WTC11 (cell line): ENCODE measurements at regions not wholly inside any gene's neighbourhood (a gene's known extent, or its start where the extent isn't known, plus 50 kb on each side); places are given as distances from the start of the nearest gene placed in this dataset.

Experiments used
- ATAC-seq: fragments of 200-7000 bp; cut with Tn5 transposase; 2 replicates; pipeline ENCODE4 v1.10.0; 2021; ENCODE audit warnings: mild to moderate bottlenecking, moderate library complexity
- CTCF ChIA-PET: fragments of 300-600 bp; sonication (Branson Sonifier 250); formaldehyde crosslinking; loops from one replicate; lab custom pipeline; 2021; ENCODE audit warnings: antibody characterized with exemption; lab: Charles Lee
- POLR2A ChIA-PET: fragments of 350-600 bp; sonication (Branson Sonifier 250); formaldehyde crosslinking; loops from one replicate; lab custom pipeline; 2021; ENCODE audit warnings: antibody characterized with exemption; lab: Charles Lee
- DNase-seq: peaks from one replicate; pipeline ENCODE4 v3.0.0; 2021; ENCODE audit warnings: low spot score
- H3K27ac Mint-ChIP-seq: 2 replicates; pipeline ENCODE4 v1.8.0; 2021; ENCODE audit warnings: mixed read lengths
- H3K27me3 Mint-ChIP-seq: 2 replicates; pipeline ENCODE4 v1.8.0; 2021; ENCODE audit warnings: low read depth, mild to moderate bottlenecking, moderate library complexity, mixed read lengths
- H3K36me3 Mint-ChIP-seq: 2 replicates; pipeline ENCODE4 v1.8.0; 2021; ENCODE audit warnings: mixed read lengths
- H3K4me1 Mint-ChIP-seq: 2 replicates; pipeline ENCODE4 v1.8.0; 2022; ENCODE audit warnings: mixed read lengths
- H3K4me3 Mint-ChIP-seq: 2 replicates; pipeline ENCODE4 v1.8.0; 2021; ENCODE audit warnings: mild to moderate bottlenecking, moderate library complexity, mixed read lengths
- H3K9me3 Mint-ChIP-seq: 2 replicates; pipeline ENCODE4 v1.8.0; 2021; ENCODE audit warnings: mixed read lengths
- ATF1 ChIP-seq: sonication (generic); formaldehyde crosslinking; IDR thresholded peaks from 2 replicates; pipeline ENCODE4 v1.8.1; 2023; ENCODE audit warnings: mild to moderate bottlenecking, moderate library complexity, missing genetic modification reagents
- EMX1 ChIP-seq: fragments of 250-450 bp; sonication (Bioruptor Pico); IDR thresholded peaks from 2 replicates; pipeline ENCODE4 v1.8.0; 2021; ENCODE audit warnings: mild to moderate bottlenecking
- ESRRA ChIP-seq: sonication (generic); formaldehyde crosslinking; IDR thresholded peaks from 2 replicates; pipeline ENCODE4 v1.8.1; 2022; ENCODE audit warnings: mild to moderate bottlenecking, missing genetic modification reagents, borderline replicate concordance
- IRF2 ChIP-seq: sonication (generic); formaldehyde crosslinking; IDR thresholded peaks from 2 replicates; pipeline ENCODE4 v1.8.0; 2022; ENCODE audit warnings: low read depth, missing genetic modification reagents, borderline replicate concordance
- NFATC4 ChIP-seq: fragments of 250-450 bp; sonication (Bioruptor Pico); IDR thresholded peaks from 2 replicates; pipeline ENCODE4 v1.9.0; 2021; ENCODE audit warnings: mild to moderate bottlenecking
- SOX15 ChIP-seq: fragments of 250-450 bp; sonication (Bioruptor Pico); IDR thresholded peaks from 2 replicates; pipeline ENCODE4 v1.9.0; 2021; ENCODE audit warnings: mild to moderate bottlenecking
- ZBTB21 ChIP-seq: sonication (generic); formaldehyde crosslinking; IDR thresholded peaks from 2 replicates; pipeline ENCODE4 v1.8.1; 2023; ENCODE audit warnings: mild to moderate bottlenecking, missing genetic modification reagents, borderline replicate concordance
- ZNF219 ChIP-seq: sonication (generic); formaldehyde crosslinking; IDR thresholded peaks from 2 replicates; pipeline ENCODE4 v1.8.0; 2023; ENCODE audit warnings: missing genetic modification reagents, mild to moderate bottlenecking, borderline replicate concordance
- ZNF423 ChIP-seq: fragments of 250-450 bp; sonication (Bioruptor Pico); IDR thresholded peaks from 2 replicates; pipeline ENCODE4 v2.1.2; 2022; ENCODE audit warnings: mild to moderate bottlenecking, moderate library complexity
- TF ChIP-seq, protein P1 (sequence below): sonication (generic); formaldehyde crosslinking; IDR thresholded peaks from 2 replicates; pipeline ENCODE4 v1.8.1; 2023; ENCODE audit warnings: mild to moderate bottlenecking, missing genetic modification reagents
- TF ChIP-seq, protein P2 (sequence below): sonication (generic); formaldehyde crosslinking; IDR thresholded peaks from 2 replicates; pipeline ENCODE4 v1.8.0; 2022; ENCODE audit warnings: mild to moderate bottlenecking, missing genetic modification reagents
- TF ChIP-seq, protein P3 (sequence below): fragments of 250-450 bp; sonication (Bioruptor Pico); IDR thresholded peaks from 2 replicates; pipeline ENCODE4 v1.9.0; 2021; ENCODE audit warnings: moderate library complexity, mild to moderate bottlenecking, inconsistent platforms, borderline replicate concordance
- TF ChIP-seq, protein P4 (sequence below): sonication (generic); formaldehyde crosslinking; IDR thresholded peaks from 2 replicates; pipeline ENCODE4 v1.8.1; 2023; ENCODE audit warnings: mild to moderate bottlenecking, missing genetic modification reagents, moderate library complexity
- TF ChIP-seq, protein P5 (sequence below): sonication (generic); formaldehyde crosslinking; IDR thresholded peaks from 2 replicates; pipeline ENCODE4 v1.8.0; 2023; ENCODE audit warnings: mild to moderate bottlenecking, missing genetic modification reagents
- TF ChIP-seq, protein P6 (sequence below): sonication (generic); formaldehyde crosslinking; IDR thresholded peaks from 2 replicates; pipeline ENCODE4 v1.8.1; 2023; ENCODE audit warnings: mild to moderate bottlenecking, missing genetic modification reagents, moderate library complexity
- TF ChIP-seq, protein P7 (sequence below): fragments of 200-600 bp; IDR thresholded peaks from 2 replicates; pipeline ENCODE4 v1.8.0; 2022; ENCODE audit warnings: antibody characterized with exemption

DNA sequence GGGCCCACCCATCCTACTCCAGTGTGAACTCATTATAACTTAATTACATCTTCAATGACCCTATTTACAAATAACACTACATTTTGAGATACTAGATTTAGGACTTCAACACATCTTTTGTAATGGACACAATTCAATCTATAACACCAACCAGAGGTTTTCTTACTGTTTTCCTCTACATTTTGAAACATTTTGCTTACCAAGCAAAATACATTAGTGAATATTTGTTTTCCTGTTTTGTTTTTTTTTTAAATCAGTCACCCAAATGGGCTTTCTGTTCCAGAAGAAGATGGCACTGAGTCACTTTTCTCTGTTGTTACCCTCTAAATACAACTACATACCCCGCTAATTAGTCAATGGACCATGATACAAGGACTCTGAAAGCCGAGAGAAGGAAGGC is 69.2 kb upstream of the PRNP start:
- H3K9me3 Mint-ChIP-seq: peaks cover 10% of the 10 kb centered on the region
- H3K4me1 Mint-ChIP-seq: peaks cover 5% of the 10 kb centered on the region; the same call in 1 of the 2 replicates
- H3K27me3 Mint-ChIP-seq: no peaks in the 10 kb centered on the region; the same call in 1 of the 2 replicates
- TF ChIP-seq, protein P1, sequence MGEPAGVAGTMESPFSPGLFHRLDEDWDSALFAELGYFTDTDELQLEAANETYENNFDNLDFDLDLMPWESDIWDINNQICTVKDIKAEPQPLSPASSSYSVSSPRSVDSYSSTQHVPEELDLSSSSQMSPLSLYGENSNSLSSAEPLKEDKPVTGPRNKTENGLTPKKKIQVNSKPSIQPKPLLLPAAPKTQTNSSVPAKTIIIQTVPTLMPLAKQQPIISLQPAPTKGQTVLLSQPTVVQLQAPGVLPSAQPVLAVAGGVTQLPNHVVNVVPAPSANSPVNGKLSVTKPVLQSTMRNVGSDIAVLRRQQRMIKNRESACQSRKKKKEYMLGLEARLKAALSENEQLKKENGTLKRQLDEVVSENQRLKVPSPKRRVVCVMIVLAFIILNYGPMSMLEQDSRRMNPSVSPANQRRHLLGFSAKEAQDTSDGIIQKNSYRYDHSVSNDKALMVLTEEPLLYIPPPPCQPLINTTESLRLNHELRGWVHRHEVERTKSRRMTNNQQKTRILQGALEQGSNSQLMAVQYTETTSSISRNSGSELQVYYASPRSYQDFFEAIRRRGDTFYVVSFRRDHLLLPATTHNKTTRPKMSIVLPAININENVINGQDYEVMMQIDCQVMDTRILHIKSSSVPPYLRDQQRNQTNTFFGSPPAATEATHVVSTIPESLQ (CRISPR knock-in tag): no peak
- TF ChIP-seq, protein P2, sequence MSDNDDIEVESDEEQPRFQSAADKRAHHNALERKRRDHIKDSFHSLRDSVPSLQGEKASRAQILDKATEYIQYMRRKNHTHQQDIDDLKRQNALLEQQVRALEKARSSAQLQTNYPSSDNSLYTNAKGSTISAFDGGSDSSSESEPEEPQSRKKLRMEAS (CRISPR knock-in tag): no peak
- TF ChIP-seq EMX1: no peak
- TF ChIP-seq ESRRA (CRISPR knock-in tag): no peak
- TF ChIP-seq IRF2 (CRISPR knock-in tag): no peak
- TF ChIP-seq, protein P3, sequence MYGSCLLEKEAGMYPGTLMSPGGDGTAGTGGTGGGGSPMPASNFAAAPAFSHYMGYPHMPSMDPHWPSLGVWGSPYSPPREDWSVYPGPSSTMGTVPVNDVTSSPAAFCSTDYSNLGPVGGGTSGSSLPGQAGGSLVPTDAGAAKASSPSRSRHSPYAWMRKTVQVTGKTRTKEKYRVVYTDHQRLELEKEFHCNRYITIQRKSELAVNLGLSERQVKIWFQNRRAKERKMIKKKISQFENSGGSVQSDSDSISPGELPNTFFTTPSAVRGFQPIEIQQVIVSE (CRISPR knock-in tag): no peak
- TF ChIP-seq ATF1 (CRISPR knock-in tag): no peak
- TF ChIP-seq, protein P4, sequence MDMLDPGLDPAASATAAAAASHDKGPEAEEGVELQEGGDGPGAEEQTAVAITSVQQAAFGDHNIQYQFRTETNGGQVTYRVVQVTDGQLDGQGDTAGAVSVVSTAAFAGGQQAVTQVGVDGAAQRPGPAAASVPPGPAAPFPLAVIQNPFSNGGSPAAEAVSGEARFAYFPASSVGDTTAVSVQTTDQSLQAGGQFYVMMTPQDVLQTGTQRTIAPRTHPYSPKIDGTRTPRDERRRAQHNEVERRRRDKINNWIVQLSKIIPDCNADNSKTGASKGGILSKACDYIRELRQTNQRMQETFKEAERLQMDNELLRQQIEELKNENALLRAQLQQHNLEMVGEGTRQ (CRISPR knock-in tag): no peak
- TF ChIP-seq ZNF219 (CRISPR knock-in tag): no peak
- TF ChIP-seq NFATC4 (CRISPR knock-in tag): no peak
- TF ChIP-seq SOX15: no peak
- TF ChIP-seq ZNF423 (CRISPR knock-in tag): no peak
- TF ChIP-seq, protein P5, sequence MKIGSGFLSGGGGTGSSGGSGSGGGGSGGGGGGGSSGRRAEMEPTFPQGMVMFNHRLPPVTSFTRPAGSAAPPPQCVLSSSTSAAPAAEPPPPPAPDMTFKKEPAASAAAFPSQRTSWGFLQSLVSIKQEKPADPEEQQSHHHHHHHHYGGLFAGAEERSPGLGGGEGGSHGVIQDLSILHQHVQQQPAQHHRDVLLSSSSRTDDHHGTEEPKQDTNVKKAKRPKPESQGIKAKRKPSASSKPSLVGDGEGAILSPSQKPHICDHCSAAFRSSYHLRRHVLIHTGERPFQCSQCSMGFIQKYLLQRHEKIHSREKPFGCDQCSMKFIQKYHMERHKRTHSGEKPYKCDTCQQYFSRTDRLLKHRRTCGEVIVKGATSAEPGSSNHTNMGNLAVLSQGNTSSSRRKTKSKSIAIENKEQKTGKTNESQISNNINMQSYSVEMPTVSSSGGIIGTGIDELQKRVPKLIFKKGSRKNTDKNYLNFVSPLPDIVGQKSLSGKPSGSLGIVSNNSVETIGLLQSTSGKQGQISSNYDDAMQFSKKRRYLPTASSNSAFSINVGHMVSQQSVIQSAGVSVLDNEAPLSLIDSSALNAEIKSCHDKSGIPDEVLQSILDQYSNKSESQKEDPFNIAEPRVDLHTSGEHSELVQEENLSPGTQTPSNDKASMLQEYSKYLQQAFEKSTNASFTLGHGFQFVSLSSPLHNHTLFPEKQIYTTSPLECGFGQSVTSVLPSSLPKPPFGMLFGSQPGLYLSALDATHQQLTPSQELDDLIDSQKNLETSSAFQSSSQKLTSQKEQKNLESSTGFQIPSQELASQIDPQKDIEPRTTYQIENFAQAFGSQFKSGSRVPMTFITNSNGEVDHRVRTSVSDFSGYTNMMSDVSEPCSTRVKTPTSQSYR: no peak
- TF ChIP-seq, protein P6, sequence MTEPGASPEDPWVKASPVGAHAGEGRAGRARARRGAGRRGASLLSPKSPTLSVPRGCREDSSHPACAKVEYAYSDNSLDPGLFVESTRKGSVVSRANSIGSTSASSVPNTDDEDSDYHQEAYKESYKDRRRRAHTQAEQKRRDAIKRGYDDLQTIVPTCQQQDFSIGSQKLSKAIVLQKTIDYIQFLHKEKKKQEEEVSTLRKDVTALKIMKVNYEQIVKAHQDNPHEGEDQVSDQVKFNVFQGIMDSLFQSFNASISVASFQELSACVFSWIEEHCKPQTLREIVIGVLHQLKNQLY: no peak
- no peaks in the 10 kb centered on the region for H3K36me3 Mint-ChIP-seq
- POLR2A ChIA-PET: no interaction called here
- ATAC-seq: no peak
- no peak for DNase-seq
- no peak overlapping the region for H3K4me3 Mint-ChIP-seq
- CTCF ChIA-PET: interaction anchor here (0.8 to 1.6 kb wide), 2 partner anchors 103 to 106 kb away, joined by 3 read pairs; no protein-coding TSS in a partner anchor
- no peak overlapping the region for H3K27ac Mint-ChIP-seq

DNA sequence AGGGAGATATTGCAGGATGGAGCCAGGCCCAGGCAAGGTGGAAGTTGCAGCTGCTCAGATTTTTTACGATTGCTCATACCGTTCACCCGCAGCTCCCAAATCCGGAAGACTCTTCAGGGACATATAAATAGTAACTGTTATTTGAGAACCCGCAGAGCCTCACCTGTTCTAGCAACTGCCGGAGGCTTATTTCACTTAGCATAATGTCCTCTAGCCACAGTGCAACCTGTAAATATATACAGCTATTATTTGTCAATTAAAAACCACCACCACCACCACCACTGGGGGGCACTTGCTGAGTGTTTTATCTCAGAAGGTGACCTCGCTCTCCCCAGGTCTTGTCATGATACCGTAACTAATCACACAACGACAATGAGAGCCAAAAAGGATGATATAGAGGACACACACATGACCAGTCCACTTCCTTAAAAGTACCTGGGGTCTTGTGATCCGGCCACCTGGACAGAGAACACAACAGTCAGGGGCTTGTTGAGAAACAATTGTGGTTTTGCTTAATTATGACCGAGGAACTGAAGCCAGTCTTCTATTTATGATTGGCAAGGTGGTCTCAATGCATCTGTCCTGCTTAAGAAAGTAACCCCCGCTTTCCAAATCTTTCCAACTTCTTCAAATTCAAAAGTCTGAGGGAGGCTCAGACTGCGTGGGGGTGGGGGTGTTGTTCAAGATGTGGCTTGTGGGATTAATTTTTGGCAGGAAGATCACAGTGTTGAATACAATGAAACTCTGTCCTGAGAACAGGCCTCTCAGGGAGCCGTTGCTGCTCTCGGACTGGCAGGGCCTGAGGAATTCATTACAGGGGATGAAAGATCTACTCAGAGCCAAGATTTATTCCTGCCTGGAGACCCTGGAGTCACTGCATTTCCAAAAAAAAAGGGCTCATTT is 72.3 kb upstream of the PRNP start:
- Mint-ChIP-seq H3K27me3 (no peaks in the 10 kb centered on the region), H3K27ac (no peak overlapping the region), H3K9me3 (peaks cover under 1% of the 10 kb centered on the region; the same call in 1 of the 2 replicates), H3K4me1 (peaks cover 9% of the 10 kb centered on the region), H3K4me3 (no peak overlapping the region), H3K36me3 (no peaks in the 10 kb centered on the region)
- no peak for TF ChIP-seq ZBTB21 (CRISPR knock-in tag)
- TF ChIP-seq, protein P7, sequence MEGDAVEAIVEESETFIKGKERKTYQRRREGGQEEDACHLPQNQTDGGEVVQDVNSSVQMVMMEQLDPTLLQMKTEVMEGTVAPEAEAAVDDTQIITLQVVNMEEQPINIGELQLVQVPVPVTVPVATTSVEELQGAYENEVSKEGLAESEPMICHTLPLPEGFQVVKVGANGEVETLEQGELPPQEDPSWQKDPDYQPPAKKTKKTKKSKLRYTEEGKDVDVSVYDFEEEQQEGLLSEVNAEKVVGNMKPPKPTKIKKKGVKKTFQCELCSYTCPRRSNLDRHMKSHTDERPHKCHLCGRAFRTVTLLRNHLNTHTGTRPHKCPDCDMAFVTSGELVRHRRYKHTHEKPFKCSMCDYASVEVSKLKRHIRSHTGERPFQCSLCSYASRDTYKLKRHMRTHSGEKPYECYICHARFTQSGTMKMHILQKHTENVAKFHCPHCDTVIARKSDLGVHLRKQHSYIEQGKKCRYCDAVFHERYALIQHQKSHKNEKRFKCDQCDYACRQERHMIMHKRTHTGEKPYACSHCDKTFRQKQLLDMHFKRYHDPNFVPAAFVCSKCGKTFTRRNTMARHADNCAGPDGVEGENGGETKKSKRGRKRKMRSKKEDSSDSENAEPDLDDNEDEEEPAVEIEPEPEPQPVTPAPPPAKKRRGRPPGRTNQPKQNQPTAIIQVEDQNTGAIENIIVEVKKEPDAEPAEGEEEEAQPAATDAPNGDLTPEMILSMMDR: 0 out of 2 replicates have a peak, but pooled peaks have one; percentile 30
- CTCF ChIA-PET: interaction anchor here (0.5 to 1.2 kb wide), 28 partner anchors 9 to 370 kb away, joined by 3 to 55 read pairs (median 4); partner anchors contain the start of gene PRND
- POLR2A ChIA-PET: no interaction called here
- ATAC-seq (peak; percentile 85), DNase-seq (peak; percentile 67)
